ENCODE measurements at regions not wholly inside any gene's neighbourhood (a gene's known extent, or its start where the extent isn't known, plus 50 kb on each side); places are given as distances from the start of the nearest gene placed in this dataset.

- no peak for DNase-seq
Observed at GRCh38 chrX:73768886-73769285, 83.6 kb downstream of the XIST start.

GRCh38 chrX:73768160-73768559 is 84.4 kb downstream of the XIST start:
- no peak for DNase-seq

GRCh38 chrX:73767017-73767416 is 85.5 kb downstream of the XIST start:
- DNase-seq, result no peak

GRCh38 chrX:73766431-73766795 is 86.1 kb downstream of the XIST start:
- no peak for DNase-seq

- no peak for DNase-seq
Observed at GRCh38 chrX:73765776-73766430, 86.6 kb downstream of the XIST start.

GRCh38 chrX:73758250-73758649 is 94.3 kb downstream of the XIST start:
- peak; percentile 25 for DNase-seq

All from activated CD4-positive, alpha-beta T cell treated with anti-CD3 and anti-CD28 coated beads, Interleukin-2, amount 50 U/mL, for 16 hours (primary cell).